Stimulated activated naive CD8-positive, alpha-beta T cell treated with anti-CD3 and anti-CD28 coated beads, Interleukin-15, Interleukin-2, amounts not matched to agents 100 U/mL and 50 U/mL, for 24 hours (primary cell): ENCODE measurements at regions not wholly inside any gene's neighbourhood (a gene's known extent, or its start where the extent isn't known, plus 50 kb on each side); places are given as distances from the start of the nearest gene placed in this dataset.
"Not testable (repeated sequence)": the region's sequence is repeated elsewhere in the genome, so short reads cannot be mapped to it uniquely, and the experiment has no call there.

Experiments used
- ATAC-seq: fragments of 150-1000 bp; cut with Tn5 transposase; one replicate; pipeline ENCODE4 v1.10.0; 2021
- DNase-seq: peaks from one replicate; pipeline ENCODE4 v3.0.0; 2021

DNA sequence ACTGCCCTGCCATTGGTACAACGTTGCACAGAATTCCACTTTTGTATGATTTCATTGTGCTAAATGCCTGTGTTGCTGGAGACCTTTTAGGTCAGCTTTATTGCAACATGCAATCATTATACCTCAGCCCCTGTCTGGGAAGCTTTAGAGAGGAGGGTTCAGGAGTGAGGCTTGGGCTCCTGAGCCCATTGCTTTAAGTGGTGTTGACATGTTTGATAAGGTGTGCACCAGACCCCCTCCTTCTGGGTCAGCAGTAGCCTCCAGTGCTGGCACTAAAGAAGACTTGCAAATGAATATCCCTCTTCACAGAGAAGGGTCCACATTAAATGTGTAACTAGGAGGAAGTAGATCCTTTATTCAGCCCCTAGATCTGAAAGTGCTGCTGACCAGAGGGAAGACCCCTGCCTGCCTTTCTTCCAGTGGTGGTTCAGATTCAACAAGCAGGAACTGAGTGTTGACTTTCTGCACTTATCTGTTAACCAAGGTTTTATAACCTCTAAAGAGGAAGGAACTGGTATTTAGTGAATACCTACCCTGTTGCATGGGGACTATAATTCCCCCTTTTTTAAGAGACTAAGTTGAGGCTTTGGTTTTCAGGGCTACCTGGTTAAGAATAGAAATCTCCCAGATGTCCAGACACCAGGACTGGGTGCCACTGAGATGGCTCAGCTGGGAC lies 369.4 kb upstream of the IGFBP3 start:
- no peak for ATAC-seq
- no peak for DNase-seq

DNA sequence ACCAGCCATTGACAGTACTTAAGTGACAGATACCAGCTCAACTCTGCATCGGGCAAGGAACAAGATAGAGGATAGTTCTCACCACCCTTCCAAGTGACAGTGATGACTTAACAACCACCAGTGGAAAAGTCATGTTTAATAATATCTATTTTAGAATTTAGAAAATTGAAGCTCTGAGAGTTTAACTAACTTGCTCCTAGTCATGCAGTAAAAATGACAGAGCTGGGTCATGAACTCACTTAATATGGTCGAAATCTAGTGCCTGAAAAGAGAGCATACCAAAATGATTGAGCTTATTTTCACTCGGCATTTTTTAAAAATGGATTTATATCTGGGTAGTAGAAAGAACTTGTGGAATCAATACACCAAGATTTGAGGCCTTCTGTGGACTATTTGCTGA lies 367.8 kb upstream of the IGFBP3 start:
- DNase-seq: no peak
- ATAC-seq: no peak

DNA sequence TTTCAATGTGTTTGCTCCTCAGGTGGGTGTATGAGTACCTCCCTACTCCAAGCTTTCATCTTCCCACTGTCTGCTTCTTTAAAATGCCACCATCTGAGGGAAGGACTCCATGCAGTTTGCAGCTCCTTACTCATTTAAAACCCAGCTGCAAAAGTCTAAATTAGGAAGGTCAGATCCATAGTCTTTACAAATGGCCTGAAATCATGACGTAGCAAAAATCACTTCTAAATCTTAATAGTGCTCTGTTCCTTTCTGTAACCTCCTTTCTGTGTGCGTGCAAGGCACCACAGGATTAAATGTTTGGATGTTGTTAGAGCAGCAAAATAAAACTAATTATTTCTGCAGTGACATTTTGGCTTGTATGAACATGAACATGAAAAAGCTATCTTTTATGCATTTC lies 366.9 kb upstream of the IGFBP3 start:
- DNase-seq (no peak), ATAC-seq (no peak)

DNA sequence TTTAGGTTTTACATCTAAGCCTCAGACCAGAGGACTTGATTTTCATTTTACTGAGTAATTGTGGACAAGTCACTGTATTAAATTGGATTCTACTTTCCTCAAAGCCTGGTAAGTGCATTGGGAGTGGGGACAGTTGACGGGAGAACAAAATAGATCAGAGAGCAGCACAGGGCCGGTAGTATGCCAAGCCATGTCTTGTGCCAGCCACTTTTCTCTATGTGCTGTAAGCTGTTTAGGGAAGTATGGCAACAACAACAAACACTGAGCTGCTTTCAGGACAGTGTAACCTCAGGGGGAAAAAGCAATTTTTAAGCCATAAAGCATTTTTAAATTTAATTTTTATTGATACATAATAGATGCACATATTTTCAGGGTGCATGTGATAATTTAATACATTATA lies 365.9 kb upstream of the IGFBP3 start:
- DNase-seq: no peak
- ATAC-seq: no peak

DNA sequence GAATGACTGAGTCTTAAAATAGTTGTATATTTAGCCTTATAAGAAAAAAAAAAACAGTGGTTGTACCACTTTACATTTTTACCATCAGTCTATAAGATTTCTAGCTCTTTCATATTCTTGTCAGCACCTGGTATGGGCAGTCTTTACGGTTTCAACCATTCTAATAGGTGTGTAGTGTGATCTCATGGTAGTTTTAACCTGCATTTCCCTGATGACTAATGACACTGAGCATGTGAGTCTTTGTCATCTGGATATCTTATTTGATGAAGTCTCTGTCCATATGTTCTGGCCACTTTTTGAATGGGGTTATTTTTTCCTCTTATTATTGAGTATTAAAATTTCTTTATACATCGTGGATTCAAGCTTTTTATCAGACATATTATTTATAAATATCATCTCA lies 365.3 kb upstream of the IGFBP3 start:
- ATAC-seq: no peak
- DNase-seq: no peak

DNA sequence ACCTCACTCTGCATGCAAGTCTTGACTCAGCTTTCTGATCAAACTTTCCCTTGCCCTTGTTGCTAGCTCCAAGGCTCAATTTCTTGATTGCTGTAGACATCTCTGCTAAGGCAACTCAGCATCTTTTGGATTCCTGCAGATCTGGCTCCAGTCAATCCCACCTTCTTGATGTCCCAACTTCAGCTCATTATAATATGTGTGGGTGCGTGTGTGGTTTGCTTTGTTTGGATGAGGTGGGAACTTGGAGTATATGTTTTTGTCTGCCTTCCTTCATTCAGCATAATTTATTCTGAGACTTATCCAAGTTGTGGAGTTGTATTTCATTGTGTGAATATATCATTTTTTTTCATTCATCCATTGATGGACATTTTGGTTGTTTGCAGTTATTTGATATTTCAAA lies 364.8 kb upstream of the IGFBP3 start:
- DNase-seq (no peak), ATAC-seq (no peak)

DNA sequence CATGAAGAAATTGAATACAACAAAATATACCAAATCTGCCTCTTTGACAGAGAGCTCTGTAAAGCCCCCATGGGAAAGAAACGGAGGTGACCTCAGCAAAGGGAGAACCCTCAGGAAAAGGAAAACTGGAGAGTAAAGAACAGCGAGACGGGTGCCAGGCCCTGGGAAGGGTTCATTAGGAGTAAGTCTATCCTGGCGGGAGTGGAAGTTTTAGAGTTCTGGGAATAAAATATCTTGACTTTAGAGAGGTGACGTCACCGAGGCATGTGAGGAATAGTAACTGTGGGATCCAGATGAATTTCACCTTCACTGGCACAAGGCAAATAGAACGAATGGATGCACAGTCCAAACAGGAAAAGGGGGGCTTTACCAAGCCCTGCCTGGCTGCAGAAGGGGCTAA lies 362.8 kb upstream of the IGFBP3 start:
- ATAC-seq (no peak), DNase-seq (no peak)

DNA sequence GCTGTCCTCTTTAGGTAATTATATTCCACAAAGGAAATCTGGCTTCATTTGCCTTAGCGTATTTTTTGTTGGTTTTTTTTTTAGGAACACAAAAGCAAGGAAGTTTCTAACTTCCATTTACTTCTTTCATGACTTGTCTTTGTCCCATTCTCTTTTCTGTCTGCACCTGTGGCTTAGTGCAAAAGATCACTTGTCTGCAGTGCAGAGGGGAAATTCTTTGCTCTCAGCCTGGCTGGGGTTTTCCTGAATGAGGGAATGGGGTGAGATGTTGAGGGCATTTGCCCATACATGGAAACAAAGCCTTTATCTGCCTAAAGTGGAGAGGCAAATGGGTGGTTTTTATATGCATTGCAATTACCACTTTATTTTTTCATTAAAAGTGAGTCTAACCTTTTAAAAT lies 361.1 kb upstream of the IGFBP3 start:
- DNase-seq: no peak
- ATAC-seq: no peak

DNA sequence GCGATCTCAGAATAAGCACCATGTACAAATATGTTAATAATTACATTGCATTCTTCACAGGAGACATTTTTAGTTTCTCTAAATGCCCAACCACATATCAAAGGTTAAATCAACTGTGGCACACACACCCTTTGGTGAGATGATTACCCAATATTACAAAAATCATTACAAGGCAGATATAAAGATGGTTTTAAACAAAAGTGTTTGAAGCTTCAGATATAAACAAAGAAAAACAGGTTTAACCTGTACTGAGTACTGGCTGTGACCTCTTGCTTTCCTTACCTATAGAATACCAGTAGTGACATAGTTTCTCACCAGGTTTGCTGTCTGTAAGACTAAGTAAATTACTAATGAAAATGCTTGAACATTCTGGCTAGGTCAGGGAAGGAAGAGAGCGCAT lies 360.0 kb upstream of the IGFBP3 start:
- ATAC-seq: no peak
- DNase-seq: no peak

DNA sequence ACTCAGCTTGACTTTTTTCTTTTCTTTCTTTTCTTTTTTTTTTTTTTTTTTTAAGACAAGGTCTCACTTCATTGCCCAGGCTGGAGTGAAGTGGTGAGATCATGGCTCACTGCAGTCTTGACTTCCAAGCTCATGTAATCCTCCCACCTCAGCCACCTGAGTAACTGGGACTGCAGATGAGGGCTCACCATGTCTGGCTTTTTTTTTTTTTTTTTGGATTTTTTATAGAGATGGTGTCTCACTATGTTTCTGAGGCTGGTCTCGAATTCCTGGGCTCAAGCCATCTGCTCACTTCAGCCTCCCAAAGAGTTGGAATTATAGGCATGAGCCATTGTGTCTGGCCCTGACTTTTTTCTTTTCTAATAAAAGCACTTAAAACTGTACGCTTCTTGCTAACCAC lies 358.2 kb upstream of the IGFBP3 start:
- DNase-seq (no peak), ATAC-seq (no peak)

DNA sequence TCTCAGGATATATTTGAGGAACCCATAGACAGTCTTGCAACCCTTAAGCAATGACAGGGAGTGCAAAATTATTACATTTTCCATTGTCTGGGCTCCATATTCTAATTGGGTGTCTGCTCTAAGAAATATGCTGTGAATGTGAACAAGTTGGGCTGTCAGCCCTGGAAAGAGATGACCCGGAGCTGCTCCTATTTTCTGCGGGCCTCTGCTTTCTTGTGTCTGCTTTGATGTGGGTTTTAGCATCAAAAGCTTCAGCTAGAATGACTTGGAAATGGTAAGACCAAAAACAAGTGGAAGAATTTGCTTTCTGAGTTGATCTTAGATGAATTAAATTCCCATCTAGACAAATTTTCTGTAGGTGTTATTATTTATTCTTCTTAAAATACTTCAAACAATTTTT lies 343.6 kb upstream of the IGFBP3 start:
- DNase-seq (no peak), ATAC-seq (no peak)

DNA sequence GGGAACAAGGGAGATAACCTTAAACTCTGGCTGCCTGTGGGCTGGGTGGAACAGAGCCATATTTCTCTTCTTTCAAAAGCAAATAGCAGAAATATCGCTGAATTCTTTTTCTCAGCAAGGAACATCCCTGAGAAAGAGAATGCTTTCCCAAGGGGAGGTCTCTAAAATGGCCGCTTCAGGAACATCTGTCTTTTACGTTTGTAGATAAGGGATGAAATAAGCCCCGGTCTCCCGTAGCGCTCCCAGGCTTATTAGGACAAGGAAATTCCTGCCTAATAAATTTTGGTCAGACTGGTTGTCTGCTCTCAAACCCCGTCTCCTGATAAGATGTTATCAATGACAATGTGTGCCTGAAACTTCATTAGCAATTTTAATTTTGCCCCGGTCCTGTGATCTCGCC lies 340.6 kb upstream of the IGFBP3 start:
- DNase-seq, ATAC-seq: not testable (repeated sequence)

DNA sequence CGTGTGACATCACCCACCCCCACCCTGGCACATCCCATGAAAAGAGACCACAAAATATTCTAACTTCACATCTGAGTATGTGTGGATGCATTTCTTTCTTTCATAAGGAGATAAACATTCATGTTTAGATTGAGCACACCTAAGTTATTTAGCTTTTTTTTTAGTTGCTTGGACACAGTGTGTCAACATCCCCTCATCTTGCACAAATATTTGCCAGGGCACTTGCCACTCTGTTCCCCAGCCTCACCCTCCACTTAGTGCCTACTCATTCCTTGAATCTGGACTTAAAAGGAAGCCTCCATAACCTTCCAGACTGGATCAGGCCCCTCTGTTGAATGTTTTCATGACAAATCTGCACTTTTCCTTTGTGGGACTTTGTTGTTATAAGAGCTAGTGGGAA lies 338.9 kb upstream of the IGFBP3 start:
- no peak for ATAC-seq
- no peak for DNase-seq

DNA sequence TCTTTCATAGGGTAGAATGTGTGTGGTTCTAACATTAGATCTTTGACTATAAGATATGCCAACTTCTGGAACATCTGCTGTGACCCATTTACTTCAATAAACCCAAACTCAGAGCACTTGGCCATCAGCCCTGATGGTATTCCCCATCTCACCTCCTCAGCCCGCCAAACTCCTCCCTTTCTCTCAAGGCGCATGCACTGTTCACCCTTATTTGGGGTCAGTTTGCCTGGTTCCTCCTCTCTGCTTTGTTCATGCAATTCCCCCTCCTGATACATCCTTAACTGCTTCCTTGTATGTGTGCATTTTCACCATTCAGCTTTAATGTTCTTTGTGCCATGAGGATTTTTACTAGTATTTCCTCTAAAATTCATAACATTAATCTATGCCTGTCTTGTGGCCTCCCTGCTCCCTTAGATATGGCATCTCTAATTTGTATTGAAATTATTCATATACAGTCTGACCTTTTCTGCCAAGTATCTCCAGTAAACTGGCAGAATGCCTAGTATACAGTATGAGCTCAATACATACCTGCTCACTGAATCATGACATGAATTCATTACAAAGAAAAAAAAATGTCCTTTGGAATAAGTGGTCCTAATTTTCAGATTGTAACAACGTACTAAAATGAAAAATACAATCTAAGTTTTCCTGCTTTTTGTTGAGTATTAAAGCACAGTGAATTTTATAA lies 336.8 kb upstream of the IGFBP3 start:
- ATAC-seq: no peak
- no peak for DNase-seq

DNA sequence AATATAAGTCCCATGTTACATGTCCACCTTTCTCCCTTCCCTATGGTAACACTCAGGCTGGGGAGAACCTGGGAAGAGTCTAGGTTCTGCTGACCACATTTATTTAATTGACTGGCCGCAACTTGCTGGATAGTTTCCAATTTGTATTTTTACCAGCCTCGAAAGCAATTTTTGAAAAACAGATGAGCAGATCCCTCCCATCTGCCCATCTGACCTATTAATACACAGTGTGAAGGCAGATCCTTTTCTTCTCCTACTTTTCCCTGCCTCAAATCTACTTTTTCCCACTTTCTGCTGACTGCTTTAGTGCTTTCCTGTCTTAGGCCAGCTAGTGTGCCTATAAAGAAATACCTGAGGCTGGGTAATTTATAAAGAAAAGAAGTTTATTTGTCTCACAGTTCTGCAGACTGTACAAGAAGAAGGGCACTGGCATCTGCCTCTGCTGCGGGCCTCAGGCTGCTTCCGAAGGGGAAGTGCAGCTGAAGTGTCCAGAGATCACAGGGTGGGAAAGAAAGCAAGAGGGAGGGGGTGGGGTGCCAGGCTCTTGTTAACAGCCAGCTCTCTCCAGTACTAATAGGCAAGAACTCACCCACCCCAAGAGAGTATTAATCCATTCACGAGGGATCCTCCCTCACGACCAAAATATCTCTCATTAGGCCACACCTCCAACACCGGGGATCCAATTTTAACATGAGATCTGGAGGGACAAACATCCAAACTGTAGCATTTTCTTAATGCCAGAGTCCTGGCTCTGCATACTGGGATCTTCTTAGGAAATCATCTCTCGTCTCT lies 336.0 kb upstream of the IGFBP3 start:
- no peak for ATAC-seq
- DNase-seq: no peak

DNA sequence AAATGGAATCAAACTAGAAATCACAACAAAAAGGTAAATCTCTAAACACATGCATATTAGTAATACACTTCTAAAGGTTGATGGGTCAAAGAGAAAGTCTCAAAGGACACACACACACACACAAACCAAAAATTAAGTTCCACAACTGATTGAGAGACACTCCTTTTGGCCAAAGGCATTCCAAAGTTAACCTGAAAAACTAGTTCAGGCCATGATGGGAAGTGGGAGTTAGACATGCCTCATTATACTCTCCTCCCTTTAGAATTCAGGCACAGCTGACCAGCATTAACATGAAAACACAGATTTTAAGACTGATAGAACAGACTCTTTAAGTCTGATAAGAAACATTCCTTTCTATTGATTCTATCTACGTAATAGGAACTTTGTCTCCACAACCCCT lies 332.4 kb upstream of the IGFBP3 start:
- ATAC-seq: no peak
- no peak for DNase-seq

DNA sequence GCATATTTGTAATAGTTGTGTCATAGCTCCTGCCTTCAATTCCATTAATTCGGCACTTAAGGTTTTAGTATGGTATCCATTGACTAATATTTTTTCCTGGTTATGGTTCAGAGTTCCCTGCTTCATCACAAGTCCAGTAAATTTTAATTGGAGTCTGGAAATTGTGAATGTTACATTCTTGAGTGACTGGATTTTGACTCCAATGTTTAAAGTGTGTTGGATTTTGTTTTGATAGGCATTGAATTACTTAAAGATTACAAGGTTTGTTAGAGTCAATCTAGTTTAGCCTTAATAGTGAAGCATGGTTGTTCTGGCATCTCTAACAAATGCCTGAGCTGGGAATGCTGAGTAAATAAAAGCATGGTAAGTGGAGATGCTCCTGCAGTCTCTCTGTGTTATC lies 326.6 kb upstream of the IGFBP3 start:
- ATAC-seq (no peak), DNase-seq (no peak)

DNA sequence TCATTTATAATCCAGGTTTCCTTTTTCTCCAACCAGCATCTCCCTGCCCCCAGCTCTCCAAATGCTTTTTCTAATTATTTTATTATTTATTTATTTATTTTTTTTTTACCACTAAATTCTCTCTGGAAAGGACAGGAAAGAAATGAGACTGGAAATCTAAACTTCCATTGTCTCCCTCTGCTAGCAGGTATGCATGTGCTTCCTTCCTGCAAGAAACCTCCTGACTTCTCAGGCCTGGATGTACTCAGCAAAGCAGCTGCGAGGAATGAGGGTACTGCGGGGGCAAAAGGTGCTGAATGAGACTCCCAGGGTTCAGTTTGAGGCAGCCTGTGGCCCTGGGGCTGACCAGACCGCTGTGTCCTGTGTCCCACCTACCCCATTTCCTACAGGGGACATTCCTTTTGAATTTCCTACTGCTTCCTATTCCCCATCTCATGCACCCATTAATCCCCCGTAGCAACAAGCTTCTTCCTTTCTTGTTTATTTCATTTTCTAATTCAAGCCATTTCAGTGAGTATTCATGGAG lies 324.6 kb upstream of the IGFBP3 start:
- no peak for DNase-seq
- ATAC-seq: no peak

DNA sequence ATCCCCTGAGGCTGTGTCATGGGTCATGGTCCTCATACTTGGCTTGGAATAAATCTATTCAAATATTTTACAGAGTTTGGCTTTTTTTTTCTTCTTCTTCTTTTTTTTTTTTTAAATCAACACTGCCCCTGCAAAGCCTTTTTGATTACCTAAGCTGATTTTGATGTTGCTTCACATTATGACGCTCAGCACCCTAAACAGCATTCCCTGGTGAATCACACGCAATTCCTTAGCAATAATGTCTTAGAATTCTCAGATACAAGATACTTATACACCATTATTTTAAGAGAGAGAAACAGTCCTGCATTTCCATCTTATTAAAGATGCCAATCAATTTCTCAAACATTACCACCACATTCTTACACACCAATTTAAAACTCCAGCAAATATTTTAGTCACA lies 323.7 kb upstream of the IGFBP3 start:
- no peak for ATAC-seq
- no peak for DNase-seq

DNA sequence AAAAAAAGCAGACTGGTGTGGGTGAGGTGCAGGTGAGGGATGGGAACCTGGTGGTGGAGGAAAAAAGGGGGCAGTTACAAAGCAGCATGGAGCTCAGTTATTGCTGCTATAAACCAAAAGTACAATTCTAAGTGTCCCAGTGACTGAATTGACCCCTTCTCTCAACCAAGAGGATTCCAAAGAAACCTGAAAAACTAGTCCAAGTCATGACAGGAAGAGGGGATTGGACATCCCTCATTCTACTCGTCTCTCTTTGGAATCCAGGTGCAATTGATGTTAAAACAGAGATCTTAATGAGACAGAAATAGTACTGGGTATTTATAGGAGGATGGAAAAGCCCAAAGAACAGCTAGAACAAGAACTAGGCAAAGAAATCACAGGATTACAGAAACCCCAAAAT lies 322.3 kb upstream of the IGFBP3 start:
- DNase-seq (no peak), ATAC-seq (no peak)

DNA sequence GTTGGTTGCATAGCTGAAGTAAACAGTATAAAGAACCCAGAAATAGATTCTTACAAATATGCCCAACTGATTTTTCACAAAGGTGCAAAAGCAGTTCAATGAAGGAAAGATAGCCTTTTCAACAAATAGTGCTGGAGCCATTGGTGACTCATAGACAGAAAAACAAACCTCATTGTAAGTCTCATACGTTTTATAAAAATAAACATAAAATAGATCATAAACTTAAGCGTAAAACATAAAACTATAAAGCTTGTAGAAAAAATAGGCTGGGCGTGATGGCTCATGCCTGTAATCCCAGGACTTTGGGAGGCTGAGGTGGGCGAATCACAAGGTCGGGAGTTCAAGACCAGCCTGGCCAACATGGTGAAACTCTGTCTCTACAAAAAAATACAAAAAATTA lies 318.8 kb upstream of the IGFBP3 start:
- DNase-seq (no peak), ATAC-seq (no peak)

DNA sequence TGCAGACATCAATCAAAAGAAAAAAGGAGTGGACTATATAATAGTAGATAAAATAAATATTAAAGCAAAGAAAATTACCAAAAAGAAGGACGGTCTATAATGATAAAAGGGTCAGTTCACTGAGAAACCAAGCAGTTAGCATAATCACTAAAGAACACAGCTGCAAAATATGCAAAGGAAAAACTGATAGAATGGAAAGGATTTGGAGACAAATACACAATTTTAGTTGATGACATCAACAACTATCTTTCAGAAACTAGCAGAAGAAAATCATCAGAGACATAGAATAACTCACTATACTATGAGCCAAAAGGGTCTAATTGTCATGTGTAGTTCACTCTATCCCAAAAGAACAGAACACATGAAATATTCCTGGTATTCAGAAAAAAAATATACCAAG lies 316.4 kb upstream of the IGFBP3 start:
- DNase-seq: no peak
- ATAC-seq: no peak

DNA sequence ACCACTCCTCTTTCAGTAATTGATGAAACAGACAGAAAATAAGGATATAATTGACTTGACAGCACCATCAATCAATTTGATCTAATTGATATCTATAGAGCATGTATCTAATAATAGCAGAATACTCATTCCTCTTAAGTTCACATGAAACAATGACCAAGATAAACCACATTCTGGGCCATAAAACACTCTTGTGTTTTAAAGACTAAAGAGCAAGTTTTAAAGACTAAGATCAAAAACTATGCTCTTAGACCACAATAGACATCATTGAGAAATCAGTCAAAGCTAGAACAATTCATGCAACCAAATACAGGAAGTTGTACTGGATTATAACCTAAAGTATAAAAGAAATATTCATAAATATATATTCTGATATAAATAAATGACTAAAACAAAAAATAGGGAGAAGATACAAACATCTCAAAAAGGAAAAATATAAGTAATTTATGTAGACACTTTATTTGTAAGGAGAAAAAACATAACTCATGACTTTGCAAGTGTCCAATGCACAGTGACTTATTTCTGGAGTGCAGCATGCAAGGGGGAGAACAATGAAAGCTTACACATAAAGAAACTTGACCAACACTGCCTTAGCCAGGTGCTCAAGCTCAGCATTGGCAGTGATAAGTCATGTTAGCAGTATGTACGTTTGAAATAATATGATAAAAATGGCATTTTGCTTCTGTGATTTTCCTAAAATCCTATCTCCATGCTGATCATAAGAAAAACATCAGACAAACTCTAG lies 312.7 kb upstream of the IGFBP3 start:
- DNase-seq (no peak), ATAC-seq (no peak)
